ENCODE measurements at regions not wholly inside any gene's neighbourhood (a gene's known extent, or its start where the extent isn't known, plus 50 kb on each side); places are given as distances from the start of the nearest gene placed in this dataset.
"Not testable (repeated sequence)": the region's sequence is repeated elsewhere in the genome, so short reads cannot be mapped to it uniquely, and the experiment has no call there.

DNA sequence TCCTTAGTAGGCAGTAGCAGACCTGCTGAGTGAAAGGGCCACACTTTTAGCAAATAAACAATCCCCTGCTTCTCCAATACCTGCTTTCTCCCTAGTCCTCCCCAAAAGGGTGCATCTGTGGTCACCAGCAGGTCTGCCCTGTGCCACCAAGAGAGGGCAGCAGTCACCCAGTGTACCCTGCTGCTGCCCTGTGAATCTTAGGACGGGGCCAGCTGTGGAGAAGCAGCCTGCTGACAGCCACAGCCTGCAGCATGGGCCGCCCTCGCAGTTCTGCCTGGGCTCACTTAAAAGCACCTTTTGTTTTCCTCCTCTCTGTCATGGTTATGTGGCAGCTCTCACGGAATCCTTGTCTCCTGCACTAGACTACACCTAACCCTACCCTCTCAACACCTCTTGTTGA lies 85.4 kb upstream of the DRD5 start:
- TF ChIP-seq HDAC2 (IDR thresholded peaks at IDR 0.05); ZNF274 (IDR thresholded peaks at IDR 0.05; ENCODE audit: insufficient read depth, insufficient read length); SREBF2 (IDR thresholded peaks at IDR 0.05; ENCODE audit: low read length); POLR2A (IDR thresholded peaks at IDR 0.05; ENCODE audit: low read depth, low read length); DPF2 (IDR thresholded peaks at IDR 0.05); BCL11A (IDR thresholded peaks at IDR 0.05; ENCODE audit: low read depth, low read length): not testable (repeated sequence)
- TF ChIP-seq, protein P1, sequence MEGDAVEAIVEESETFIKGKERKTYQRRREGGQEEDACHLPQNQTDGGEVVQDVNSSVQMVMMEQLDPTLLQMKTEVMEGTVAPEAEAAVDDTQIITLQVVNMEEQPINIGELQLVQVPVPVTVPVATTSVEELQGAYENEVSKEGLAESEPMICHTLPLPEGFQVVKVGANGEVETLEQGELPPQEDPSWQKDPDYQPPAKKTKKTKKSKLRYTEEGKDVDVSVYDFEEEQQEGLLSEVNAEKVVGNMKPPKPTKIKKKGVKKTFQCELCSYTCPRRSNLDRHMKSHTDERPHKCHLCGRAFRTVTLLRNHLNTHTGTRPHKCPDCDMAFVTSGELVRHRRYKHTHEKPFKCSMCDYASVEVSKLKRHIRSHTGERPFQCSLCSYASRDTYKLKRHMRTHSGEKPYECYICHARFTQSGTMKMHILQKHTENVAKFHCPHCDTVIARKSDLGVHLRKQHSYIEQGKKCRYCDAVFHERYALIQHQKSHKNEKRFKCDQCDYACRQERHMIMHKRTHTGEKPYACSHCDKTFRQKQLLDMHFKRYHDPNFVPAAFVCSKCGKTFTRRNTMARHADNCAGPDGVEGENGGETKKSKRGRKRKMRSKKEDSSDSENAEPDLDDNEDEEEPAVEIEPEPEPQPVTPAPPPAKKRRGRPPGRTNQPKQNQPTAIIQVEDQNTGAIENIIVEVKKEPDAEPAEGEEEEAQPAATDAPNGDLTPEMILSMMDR (IDR thresholded peaks at IDR 0.05 in 2 of 3, conservative IDR thresholded peaks at IDR 0.05 in 1 of 3; ENCODE audit: control insufficient read depth in 2 of 3, extremely low read depth in 1 of 3, insufficient read depth in 1 of 3, low read depth in 3 of 3, low read length in 3 of 3) = peak in 1 of 3 experiments; percentile 11; a peak in 1 of 6 replicates
